ENCODE measurements at regions not wholly inside any gene's neighbourhood (a gene's known extent, or its start where the extent isn't known, plus 50 kb on each side); places are given as distances from the start of the nearest gene placed in this dataset.

DNA sequence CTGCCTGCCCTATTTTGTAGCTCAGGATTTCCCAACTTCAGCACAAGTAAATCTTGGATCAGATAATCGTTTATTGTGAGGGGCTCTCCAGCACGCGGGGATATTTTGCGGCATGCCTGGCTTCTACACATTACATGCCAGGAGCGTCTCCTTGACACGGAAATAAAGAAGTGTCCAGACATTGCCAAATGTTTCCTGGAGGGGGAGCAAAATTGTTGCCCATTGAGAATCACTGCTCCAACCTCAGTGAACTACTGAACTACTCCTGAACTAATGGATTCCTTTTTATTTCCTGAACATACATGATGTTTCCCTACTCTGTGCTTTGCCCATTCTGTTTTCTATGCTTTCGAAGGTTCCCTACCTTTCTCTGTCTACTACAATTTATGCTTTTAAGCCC lies 1359.1 kb upstream of the ADGRL2 start:
- TF ChIP-seq EZH2 (IDR thresholded peaks at IDR 0.05) (no peak), POLR2AphosphoS5 (IDR thresholded peaks at IDR 0.05; ENCODE audit: borderline replicate concordance, low read depth, low read length) (no peak), FOXP2 (optimal IDR thresholded peaks at IDR 0.05; ENCODE audit: control extremely low read depth, extremely low read length, insufficient read depth) (no peak)

All from SK-N-MC (cell line).